ENCODE measurements at regions not wholly inside any gene's neighbourhood (a gene's known extent, or its start where the extent isn't known, plus 50 kb on each side); places are given as distances from the start of the nearest gene placed in this dataset.

DNA sequence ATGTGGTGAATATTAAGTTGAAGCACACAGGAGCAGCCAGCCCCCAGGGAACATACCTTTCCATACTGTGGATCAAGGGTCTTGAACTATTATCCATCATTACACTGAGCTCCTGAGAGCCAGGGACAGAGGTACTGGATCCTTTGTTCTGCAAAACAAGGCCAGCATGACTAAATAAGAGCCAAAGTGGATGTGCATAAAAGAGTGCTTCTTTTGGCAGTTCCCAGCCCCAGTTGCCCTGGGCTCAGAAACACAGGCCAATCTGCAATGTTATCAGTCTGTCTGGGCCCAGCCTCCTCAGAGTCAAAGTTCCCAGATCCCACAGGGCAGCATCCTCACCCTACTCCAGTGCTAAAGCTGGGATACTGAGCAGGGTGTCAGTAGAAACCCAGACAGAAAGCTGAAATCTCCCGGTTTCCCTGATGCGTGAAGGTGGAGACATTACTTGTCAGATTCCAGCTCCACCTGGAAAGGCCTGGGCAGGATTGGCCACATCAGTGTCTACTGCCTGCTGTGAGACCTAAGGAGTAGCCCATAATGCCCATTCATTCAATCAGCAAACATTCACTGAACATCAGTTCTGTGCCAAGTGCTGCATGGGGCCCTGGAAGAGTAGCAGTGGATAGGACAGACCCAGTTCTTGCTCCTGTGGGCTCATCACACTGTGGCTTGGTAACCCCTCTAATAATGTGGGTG, 342.7 kb downstream of the CXCL12 start:
- Histone ChIP-seq H3K4me3 (ENCODE audit: low read depth, low read length) (no peak overlapping the region), H3K9me3 (no peaks in the 10 kb centered on the region), H3K27me3 (replicated peaks; ENCODE audit: control insufficient read depth, insufficient read depth, low read length) (no peaks in the 10 kb centered on the region; the same call in 1 of the 2 replicates), H3K36me3 (ENCODE audit: control insufficient read depth, insufficient read depth, low read length) (no peaks in the 10 kb centered on the region), H3K4me1 (no peaks in the 10 kb centered on the region)
- BruUV-seq (replicated peaks): no TSS peak
- TF ChIP-seq, protein P1, sequence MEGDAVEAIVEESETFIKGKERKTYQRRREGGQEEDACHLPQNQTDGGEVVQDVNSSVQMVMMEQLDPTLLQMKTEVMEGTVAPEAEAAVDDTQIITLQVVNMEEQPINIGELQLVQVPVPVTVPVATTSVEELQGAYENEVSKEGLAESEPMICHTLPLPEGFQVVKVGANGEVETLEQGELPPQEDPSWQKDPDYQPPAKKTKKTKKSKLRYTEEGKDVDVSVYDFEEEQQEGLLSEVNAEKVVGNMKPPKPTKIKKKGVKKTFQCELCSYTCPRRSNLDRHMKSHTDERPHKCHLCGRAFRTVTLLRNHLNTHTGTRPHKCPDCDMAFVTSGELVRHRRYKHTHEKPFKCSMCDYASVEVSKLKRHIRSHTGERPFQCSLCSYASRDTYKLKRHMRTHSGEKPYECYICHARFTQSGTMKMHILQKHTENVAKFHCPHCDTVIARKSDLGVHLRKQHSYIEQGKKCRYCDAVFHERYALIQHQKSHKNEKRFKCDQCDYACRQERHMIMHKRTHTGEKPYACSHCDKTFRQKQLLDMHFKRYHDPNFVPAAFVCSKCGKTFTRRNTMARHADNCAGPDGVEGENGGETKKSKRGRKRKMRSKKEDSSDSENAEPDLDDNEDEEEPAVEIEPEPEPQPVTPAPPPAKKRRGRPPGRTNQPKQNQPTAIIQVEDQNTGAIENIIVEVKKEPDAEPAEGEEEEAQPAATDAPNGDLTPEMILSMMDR (IDR thresholded peaks at IDR 0.05; ENCODE audit: insufficient read depth in 1 of 2, low read depth in 1 of 2, low read length in 1 of 2, severe bottlenecking in 1 of 2, unreplicated experiment in 1 of 2): no peak
- intact Hi-C loops (cut with micrococcal nuclease; ENCODE audit: unreplicated experiment): no loop called here
- POLR2A ChIA-PET: no interaction called here
- peaks cover 19% of the 10 kb centered on the region for H3K27me3 Mint-ChIP-seq (ENCODE audit: insufficient read depth, unreplicated experiment)
- CTCF ChIA-PET: no interaction called here
- H3K4me1 Mint-ChIP-seq (ENCODE audit: low read depth, unreplicated experiment): no peaks in the 10 kb centered on the region
- DNase-seq: no peak
- H3K27ac Mint-ChIP-seq (ENCODE audit: unreplicated experiment): no peak overlapping the region
- H3K9me3 Mint-ChIP-seq (ENCODE audit: unreplicated experiment): no peaks in the 10 kb centered on the region
- no peaks in the 10 kb centered on the region for H3K36me3 Mint-ChIP-seq (ENCODE audit: insufficient read depth, unreplicated experiment)
- H3K4me3 Mint-ChIP-seq (ENCODE audit: unreplicated experiment): no peak overlapping the region

GRCh38 chr10:44039599-44039998, 345.3 kb downstream of the CXCL12 start:
- POLR2A ChIA-PET: no interaction called here

DNA sequence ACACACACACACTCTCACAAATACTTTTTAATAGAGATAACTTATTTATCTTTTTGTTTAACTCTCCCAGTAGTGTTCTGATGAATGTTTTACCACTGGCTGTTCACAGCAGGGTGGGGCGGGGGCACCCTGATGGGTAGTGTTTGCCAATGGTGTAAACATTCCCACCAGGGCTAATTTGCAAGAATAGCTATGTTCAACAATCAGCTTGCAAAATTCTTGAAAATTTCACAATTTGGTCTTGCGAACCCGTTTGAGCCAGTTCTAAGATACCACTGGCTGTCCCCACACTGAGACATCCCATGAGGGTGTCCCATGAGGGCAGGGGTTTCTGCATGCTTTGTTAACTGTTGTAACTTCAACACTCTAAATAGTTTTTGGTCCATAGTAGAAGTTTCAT, 348.5 kb downstream of the CXCL12 start:
- intact Hi-C loops (cut with micrococcal nuclease; ENCODE audit: unreplicated experiment): no loop called here
- no peak for DNase-seq
- Mint-ChIP-seq H3K9me3 (ENCODE audit: unreplicated experiment) (no peaks in the 10 kb centered on the region), H3K27ac (ENCODE audit: unreplicated experiment) (no peak overlapping the region), H3K27me3 (ENCODE audit: insufficient read depth, unreplicated experiment) (peaks cover 15% of the 10 kb centered on the region), H3K4me1 (ENCODE audit: low read depth, unreplicated experiment) (no peaks in the 10 kb centered on the region), H3K4me3 (ENCODE audit: unreplicated experiment) (no peak overlapping the region), H3K36me3 (ENCODE audit: insufficient read depth, unreplicated experiment) (no peaks in the 10 kb centered on the region)
- CTCF ChIA-PET: no interaction called here
- POLR2A ChIA-PET: no interaction called here
- Histone ChIP-seq H3K9me3 (no peaks in the 10 kb centered on the region), H3K4me1 (no peaks in the 10 kb centered on the region), H3K27me3 (replicated peaks; ENCODE audit: control insufficient read depth, insufficient read depth, low read length) (no peaks in the 10 kb centered on the region), H3K4me3 (ENCODE audit: low read depth, low read length) (no peak overlapping the region), H3K36me3 (ENCODE audit: control insufficient read depth, insufficient read depth, low read length) (no peaks in the 10 kb centered on the region)
- no TSS peak for BruUV-seq (replicated peaks)
- TF ChIP-seq, protein P1 (IDR thresholded peaks at IDR 0.05; ENCODE audit: insufficient read depth in 1 of 2, low read depth in 1 of 2, low read length in 1 of 2, severe bottlenecking in 1 of 2, unreplicated experiment in 1 of 2): no peak

More at GRCh38 chr10:44039599-44039998, 345.3 kb downstream of the CXCL12 start:
- no peaks in the 10 kb centered on the region for H3K4me1 Mint-ChIP-seq (ENCODE audit: low read depth, unreplicated experiment)
- no peak overlapping the region for H3K4me3 Mint-ChIP-seq (ENCODE audit: unreplicated experiment)
- H3K36me3 ChIP-seq (ENCODE audit: control insufficient read depth, insufficient read depth, low read length): no peaks in the 10 kb centered on the region
- H3K36me3 Mint-ChIP-seq (ENCODE audit: insufficient read depth, unreplicated experiment): no peaks in the 10 kb centered on the region
- H3K4me3 ChIP-seq (ENCODE audit: low read depth, low read length): no peak overlapping the region
- no peaks in the 10 kb centered on the region for H3K9me3 ChIP-seq
- intact Hi-C loops (cut with micrococcal nuclease; ENCODE audit: unreplicated experiment): no loop called here
- no peak overlapping the region for H3K27ac Mint-ChIP-seq (ENCODE audit: unreplicated experiment)
- DNase-seq: no peak
- BruUV-seq (replicated peaks): no TSS peak
- no peaks in the 10 kb centered on the region for H3K4me1 ChIP-seq
- TF ChIP-seq, protein P1 (IDR thresholded peaks at IDR 0.05; ENCODE audit: insufficient read depth in 1 of 2, low read depth in 1 of 2, low read length in 1 of 2, severe bottlenecking in 1 of 2, unreplicated experiment in 1 of 2): no peak
- CTCF ChIA-PET: no interaction called here
- H3K9me3 Mint-ChIP-seq (ENCODE audit: unreplicated experiment): no peaks in the 10 kb centered on the region
- H3K27me3 Mint-ChIP-seq (ENCODE audit: insufficient read depth, unreplicated experiment): peaks cover 17% of the 10 kb centered on the region
- H3K27me3 ChIP-seq (replicated peaks; ENCODE audit: control insufficient read depth, insufficient read depth, low read length): no peaks in the 10 kb centered on the region
